Hepatic stellate cell (primary cell): ENCODE measurements at regions not wholly inside any gene's neighbourhood (a gene's known extent, or its start where the extent isn't known, plus 50 kb on each side); places are given as distances from the start of the nearest gene placed in this dataset.

Source experiments
- DNase-seq: peaks from one replicate; pipeline ENCODE4 v3.0.0; 2011; ENCODE audit warnings: low spot score

- DNase-seq, result no peak
These were observed 233.0 kb upstream of the MAF start for GRCh38 chr16:79833559-79833958.

DNA sequence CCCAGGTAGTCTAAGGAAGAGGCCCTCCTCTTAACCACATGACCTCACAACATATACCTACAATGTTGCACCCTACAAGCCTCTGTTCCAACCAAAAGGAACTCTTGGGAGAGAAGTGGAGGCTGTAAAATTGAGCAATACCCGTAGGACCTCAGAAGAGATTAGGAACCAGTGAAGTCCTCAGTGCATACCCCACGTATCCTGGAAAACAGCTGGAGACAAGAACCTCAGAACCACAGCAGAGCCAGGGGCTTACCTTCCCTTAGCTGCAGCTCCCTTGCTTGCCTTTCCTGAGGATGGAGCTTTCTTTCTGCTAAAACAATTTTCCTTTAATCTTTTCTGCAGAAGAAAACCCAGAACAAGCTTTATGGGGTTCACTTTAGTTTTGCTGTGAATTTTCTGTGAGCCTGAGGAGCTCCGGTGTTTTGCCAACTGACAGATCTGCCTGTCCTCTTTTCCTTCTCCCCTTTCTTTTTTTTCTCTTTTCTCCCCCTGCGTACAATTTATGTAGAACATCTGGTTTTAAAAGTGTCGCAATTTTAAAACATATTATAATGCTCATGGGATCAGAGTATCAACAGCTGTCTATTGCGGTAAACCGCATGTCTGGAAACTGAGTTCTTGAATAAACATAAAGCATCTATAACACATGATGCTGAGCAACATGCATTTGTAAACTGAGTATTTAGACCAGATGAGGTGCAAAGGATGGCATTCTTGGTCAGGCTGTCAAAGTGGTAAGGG is 226.4 kb upstream of the MAF start:
- no peak for DNase-seq

GRCh38 chr16:79825002-79825401 is 224.5 kb upstream of the MAF start:
- DNase-seq, result no peak

GRCh38 chr16:79823639-79824038 is 223.1 kb upstream of the MAF start:
- DNase-seq, result no peak

GRCh38 chr16:79821911-79822310 is 221.4 kb upstream of the MAF start:
- DNase-seq, result no peak

- no peak for DNase-seq
These were observed 215.6 kb upstream of the MAF start for GRCh38 chr16:79816081-79816497.

- no peak for DNase-seq
These were observed 214.5 kb upstream of the MAF start for GRCh38 chr16:79815049-79815448.

DNA sequence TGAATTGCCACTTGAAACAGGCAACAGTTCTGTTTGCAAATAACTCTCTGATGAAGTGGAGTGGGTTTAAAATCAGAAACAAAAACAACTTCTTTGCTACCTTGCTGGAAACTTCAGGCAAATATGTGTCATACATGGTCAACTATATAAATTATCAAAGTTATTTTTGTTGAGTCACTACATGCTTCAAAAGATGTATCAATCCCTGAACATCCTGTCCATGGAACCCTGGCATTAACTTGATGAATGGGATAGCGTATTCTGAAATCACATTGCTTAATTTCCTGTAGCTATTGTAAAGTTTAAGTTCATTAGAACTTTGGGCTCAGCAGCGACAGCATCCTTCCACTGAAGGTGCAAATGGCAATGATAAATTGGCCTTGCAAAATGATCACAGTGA is 213.6 kb upstream of the MAF start:
- no peak for DNase-seq

DNA sequence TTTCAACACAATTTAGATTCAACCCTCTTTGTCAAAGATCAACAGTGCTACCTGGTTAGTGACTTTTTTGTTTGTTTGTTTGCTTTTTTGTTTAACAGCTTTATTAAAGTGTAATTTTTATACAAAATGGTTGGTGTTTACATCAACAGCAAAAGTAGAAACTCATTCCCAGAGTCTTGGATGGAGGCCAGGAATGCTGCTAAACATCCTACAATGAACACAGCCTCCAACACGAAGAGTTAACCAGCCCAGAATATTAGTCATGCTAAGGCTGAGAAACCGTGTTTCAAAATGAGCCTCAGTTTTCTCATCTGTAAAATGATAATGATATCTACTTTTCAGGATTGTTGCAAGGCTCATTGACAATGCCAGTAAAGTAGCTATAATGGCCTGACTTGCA is 211.0 kb upstream of the MAF start:
- DNase-seq, result no peak

DNA sequence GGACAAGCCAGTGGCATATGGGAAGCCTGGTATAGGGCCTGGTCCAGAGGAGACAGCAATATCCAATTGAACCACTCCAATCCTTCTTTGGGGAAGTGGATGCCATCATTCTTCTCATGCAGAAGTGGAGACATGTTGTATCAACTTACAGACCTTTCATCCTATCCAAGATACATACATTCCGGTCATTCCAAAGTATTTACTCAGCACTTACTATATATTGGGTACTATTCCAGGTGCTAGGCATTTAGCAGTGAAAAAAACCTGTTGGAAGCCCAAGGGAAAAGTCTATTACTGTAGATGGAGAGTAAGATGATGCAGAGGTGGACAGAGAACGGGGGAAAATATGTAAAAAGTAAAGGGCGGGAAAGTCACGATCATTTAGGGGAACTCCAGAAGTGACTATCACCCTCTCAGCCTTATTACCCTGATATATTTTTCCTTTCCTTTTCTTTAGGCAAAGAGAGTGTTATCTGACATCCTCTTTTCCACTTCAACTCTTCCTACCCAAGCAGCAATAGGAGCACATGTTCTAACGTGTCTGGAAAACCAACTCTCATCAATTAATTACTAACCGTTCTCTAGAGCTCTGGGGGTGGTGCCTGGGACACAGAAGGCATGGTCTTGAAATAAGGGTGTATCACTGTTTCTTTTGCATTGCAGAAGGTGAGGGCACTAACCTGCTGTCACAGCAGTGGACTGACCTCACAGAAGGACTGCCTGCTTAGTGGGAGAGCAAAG is 210.1 kb upstream of the MAF start:
- DNase-seq, result no peak

DNA sequence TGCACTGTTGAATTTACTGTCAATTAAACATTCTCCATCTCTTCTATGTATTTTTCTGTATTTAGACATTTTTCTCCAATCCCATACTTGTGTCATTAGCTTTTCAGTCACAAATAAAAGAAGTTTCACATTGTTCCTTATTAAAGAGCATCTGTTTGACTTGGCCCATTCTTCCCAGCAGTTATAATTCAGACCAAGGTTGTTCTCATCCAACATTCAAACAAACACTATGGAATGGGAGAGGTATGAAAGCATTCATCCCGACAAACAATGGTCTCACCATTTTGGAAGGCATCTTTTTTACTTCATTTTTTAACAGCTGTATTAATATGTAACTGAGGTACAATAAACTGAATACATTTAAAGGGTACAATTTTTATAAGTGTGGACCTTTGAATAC is 208.8 kb upstream of the MAF start:
- DNase-seq, result no peak

DNA sequence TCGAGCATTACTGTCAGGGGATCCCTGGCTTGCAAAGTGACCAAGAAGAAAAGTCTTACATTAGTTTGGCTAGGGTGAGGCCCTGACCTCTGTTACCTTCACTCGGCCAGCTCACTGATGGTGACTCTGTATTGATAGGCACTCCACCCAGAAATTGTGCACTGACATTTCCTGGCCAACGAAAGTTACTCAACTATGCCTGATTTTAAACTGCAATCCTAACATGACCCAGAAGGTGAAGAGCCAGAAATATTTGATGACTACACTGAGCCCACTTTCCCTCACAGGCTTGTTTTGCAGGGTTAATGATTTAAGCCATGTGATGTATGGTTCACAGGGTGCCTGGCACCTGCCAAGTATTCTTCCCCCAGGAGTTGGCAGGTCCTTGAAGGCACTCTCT is 208.2 kb upstream of the MAF start:
- no peak for DNase-seq

DNA sequence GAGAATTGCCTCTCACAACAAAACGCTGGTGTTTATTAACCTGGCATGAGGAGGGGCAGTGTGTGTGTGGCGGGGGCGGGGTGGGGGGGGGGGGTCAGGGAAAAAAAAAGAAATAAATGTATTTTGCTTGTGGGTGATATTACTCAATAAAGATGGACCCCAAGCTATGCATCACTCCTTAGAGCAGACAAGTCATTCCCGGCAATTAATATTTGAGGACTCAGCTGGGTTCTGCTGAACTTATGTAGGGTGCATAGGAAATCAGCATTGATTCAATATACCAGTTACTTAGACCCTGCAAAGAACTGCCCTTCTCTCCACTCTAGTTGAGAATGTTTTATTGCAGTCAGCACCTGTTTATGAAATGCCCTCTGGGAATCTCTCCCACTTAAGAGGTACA is 206.2 kb upstream of the MAF start:
- no peak for DNase-seq

- no peak for DNase-seq
These were observed 205.1 kb upstream of the MAF start for GRCh38 chr16:79805621-79806020.

- DNase-seq, result no peak
These were observed 201.1 kb upstream of the MAF start for GRCh38 chr16:79801646-79802045.

DNA sequence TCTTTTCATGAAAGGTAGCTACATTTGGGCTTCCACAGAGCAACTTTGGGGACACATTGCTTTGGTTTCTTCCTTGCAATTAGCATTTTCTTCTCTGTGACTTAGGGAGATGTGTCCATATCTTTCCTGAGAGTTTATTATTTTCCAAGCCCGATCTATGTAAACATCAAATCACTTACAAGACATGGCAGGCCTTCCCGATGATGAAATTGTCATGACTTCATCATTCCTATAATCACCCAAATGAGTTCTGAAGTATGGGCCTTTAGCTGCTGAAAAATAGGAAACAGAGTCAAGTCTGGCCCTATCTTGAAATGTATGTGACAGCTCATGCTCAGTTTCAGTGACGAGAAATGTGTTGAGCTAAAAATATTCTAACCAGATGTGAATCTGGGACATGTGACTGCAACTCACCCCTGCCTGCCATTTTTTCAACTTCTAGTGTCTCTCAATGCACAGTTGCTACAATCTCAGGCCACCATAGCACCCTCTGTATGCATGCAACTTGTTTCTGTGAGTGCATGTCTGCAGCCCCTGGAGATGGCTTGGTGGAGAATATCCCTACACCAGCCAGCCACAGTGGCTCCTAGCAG is 199.6 kb upstream of the MAF start:
- no peak for DNase-seq

GRCh38 chr16:79798416-79799053 is 198.0 kb upstream of the MAF start:
- no peak for DNase-seq

- DNase-seq, result no peak
These were observed 196.9 kb upstream of the MAF start for GRCh38 chr16:79797486-79797885.

- no peak for DNase-seq
These were observed 195.0 kb upstream of the MAF start for GRCh38 chr16:79795556-79795955.

GRCh38 chr16:79794941-79795340 is 194.4 kb upstream of the MAF start:
- DNase-seq, result no peak

- DNase-seq, result no peak
These were observed 192.3 kb upstream of the MAF start for GRCh38 chr16:79792664-79793351.

DNA sequence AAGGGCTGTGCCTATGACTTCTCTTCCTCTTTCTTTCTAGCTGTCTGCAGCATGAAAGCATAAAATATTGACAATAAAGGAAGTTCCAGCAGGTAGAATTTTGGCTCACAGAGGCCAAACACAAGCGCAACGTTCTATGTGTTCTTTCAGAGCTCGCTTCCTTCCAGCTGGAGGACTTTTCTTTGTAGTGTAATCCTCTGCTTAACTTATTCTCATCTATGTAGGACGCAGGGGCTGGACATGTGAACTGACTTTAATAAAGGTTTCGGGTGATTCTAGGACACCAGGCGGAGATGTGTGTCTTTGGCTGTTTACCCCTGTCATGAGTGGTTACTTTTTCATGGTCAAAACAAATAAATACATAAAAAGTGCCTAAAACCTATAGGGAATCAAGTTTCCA is 191.5 kb upstream of the MAF start:
- no peak for DNase-seq
